ENCODE measurements at regions not wholly inside any gene's neighbourhood (a gene's known extent, or its start where the extent isn't known, plus 50 kb on each side); places are given as distances from the start of the nearest gene placed in this dataset.

DNA sequence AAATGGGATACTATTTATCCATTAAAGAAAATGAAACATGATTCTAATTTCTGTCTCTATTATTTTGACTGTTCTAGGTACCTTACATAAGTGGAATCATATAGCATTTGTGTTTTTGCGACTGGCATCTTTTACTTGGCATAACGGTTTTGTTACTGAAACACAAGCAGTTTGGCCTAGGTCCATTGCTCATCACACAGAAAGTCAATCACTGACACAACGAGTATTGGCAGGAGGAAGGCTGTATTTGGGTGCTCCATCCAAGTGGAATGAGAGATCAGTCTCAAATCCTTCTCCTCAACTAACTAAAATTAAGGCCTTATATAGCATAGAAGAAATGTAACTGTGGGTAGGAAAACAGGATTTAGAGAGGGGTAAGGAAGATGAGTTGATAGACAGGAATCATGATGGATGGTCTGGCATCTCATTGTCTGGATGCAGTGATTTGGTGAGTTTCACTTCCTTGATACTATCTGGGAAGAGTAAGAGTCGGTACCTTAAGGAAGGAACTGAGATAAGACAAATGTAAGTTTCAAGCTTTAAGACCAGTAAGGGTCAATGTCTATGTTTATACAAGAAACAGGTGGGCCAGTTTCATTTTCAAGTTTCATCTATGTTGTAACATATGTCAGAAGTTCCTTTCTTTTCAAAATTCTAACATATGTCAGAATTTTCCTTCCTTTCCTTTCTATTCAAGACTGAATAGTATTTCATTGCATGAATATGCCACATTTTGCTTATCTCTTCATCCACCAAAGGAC lies 276.9 kb upstream of the RAB6C start:
- Histone ChIP-seq H3K36me3 (ENCODE audit: control insufficient read depth in 2 of 2, insufficient read depth in 2 of 2, low read length in 1 of 2) (no peaks in the 10 kb centered on the region), H3K4me1 (ENCODE audit: control insufficient read depth in 2 of 2, insufficient read depth in 2 of 2, low read length in 1 of 2) (peaks cover 0 to 7% of the 10 kb centered on the region in 2 donors), H3K27me3 (ENCODE audit: control insufficient read depth in 1 of 2, insufficient read depth in 2 of 2, low read length in 2 of 2) (no peaks in the 10 kb centered on the region), H3K4me3 (ENCODE audit: low read depth in 1 of 2, low read length in 2 of 2) (no peak overlapping the region), H3K9me3 (ENCODE audit: control insufficient read depth in 2 of 2, insufficient read depth in 1 of 2, low read depth in 1 of 2, low read length in 1 of 2) (no peaks in the 10 kb centered on the region), H3K27ac (ENCODE audit: low read depth in 2 of 2, low read length in 1 of 2) (no peak overlapping the region)
- 81 to 84% methylated on average over 4 of the region's 4 CpGs for WGBS, 2 donors

- peaks cover 0 to 2% of the 10 kb centered on the region in 2 donors for H3K4me1 ChIP-seq (ENCODE audit: control insufficient read depth in 2 of 2, insufficient read depth in 2 of 2, low read length in 1 of 2)
- no peaks in the 10 kb centered on the region for H3K36me3 ChIP-seq (ENCODE audit: control insufficient read depth in 2 of 2, insufficient read depth in 2 of 2, low read length in 1 of 2)
- no peaks in the 10 kb centered on the region for H3K27me3 ChIP-seq (ENCODE audit: control insufficient read depth in 1 of 2, insufficient read depth in 2 of 2, low read length in 2 of 2)
- H3K27ac ChIP-seq (ENCODE audit: low read depth in 2 of 2, low read length in 1 of 2), result no peak overlapping the region
- H3K4me3 ChIP-seq (ENCODE audit: low read depth in 1 of 2, low read length in 2 of 2), result no peak overlapping the region
- 91% methylated on average over 6 of the region's 6 CpGs for WGBS, 2 donors
- no peaks in the 10 kb centered on the region for H3K9me3 ChIP-seq (ENCODE audit: control insufficient read depth in 2 of 2, insufficient read depth in 1 of 2, low read depth in 1 of 2, low read length in 1 of 2)
Measured at GRCh38 chr2:129705085-129705484, 274.4 kb upstream of the RAB6C start.

DNA sequence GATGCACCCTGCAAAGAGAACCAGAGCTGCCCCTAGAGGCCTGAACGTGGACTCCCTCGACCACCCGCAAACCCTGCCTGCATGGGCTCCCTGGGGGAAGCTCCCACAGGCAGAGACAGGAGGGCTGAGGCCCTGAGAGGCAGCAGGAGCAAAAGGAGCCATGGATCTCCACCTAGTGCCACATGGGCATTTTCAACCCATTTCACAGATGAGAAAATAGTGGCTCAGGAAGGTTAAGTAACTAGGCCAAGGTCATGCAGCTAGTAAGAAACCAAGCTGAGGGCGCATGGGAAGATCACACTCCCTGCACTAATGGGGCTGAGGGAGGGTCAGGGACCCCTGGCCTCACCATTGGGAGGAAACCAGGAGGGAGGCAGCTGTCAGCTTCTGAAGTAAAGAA lies 271.7 kb upstream of the RAB6C start:
- no peak overlapping the region for H3K27ac ChIP-seq (ENCODE audit: low read depth in 2 of 2, low read length in 1 of 2)
- 87 to 91% methylated on average over 4 of the region's 4 CpGs for WGBS, 2 donors
- H3K4me3 ChIP-seq (ENCODE audit: low read depth in 1 of 2, low read length in 2 of 2), result no peak overlapping the region
- H3K27me3 ChIP-seq (ENCODE audit: control insufficient read depth in 1 of 2, insufficient read depth in 2 of 2, low read length in 2 of 2), result no peaks in the 10 kb centered on the region
- peaks cover 0 to 7% of the 10 kb centered on the region in 2 donors for H3K4me1 ChIP-seq (ENCODE audit: control insufficient read depth in 2 of 2, insufficient read depth in 2 of 2, low read length in 1 of 2)
- H3K9me3 ChIP-seq (ENCODE audit: control insufficient read depth in 2 of 2, insufficient read depth in 1 of 2, low read depth in 1 of 2, low read length in 1 of 2), result no peaks in the 10 kb centered on the region
- no peaks in the 10 kb centered on the region for H3K36me3 ChIP-seq (ENCODE audit: control insufficient read depth in 2 of 2, insufficient read depth in 2 of 2, low read length in 1 of 2)

GRCh38 chr2:129708221-129708967 lies 271.1 kb upstream of the RAB6C start:
- Histone ChIP-seq H3K27ac (ENCODE audit: low read depth in 2 of 2, low read length in 1 of 2) (no peak overlapping the region), H3K4me1 (ENCODE audit: control insufficient read depth in 2 of 2, insufficient read depth in 2 of 2, low read length in 1 of 2) (peaks cover 0 to 7% of the 10 kb centered on the region in 2 donors), H3K36me3 (ENCODE audit: control insufficient read depth in 2 of 2, insufficient read depth in 2 of 2, low read length in 1 of 2) (no peaks in the 10 kb centered on the region), H3K27me3 (ENCODE audit: control insufficient read depth in 1 of 2, insufficient read depth in 2 of 2, low read length in 2 of 2) (no peaks in the 10 kb centered on the region), H3K9me3 (ENCODE audit: control insufficient read depth in 2 of 2, insufficient read depth in 1 of 2, low read depth in 1 of 2, low read length in 1 of 2) (no peaks in the 10 kb centered on the region), H3K4me3 (ENCODE audit: low read depth in 1 of 2, low read length in 2 of 2) (no peak overlapping the region)
- WGBS, 2 donors, result 85 to 90% methylated on average over 20 of the region's 20 CpGs

DNA sequence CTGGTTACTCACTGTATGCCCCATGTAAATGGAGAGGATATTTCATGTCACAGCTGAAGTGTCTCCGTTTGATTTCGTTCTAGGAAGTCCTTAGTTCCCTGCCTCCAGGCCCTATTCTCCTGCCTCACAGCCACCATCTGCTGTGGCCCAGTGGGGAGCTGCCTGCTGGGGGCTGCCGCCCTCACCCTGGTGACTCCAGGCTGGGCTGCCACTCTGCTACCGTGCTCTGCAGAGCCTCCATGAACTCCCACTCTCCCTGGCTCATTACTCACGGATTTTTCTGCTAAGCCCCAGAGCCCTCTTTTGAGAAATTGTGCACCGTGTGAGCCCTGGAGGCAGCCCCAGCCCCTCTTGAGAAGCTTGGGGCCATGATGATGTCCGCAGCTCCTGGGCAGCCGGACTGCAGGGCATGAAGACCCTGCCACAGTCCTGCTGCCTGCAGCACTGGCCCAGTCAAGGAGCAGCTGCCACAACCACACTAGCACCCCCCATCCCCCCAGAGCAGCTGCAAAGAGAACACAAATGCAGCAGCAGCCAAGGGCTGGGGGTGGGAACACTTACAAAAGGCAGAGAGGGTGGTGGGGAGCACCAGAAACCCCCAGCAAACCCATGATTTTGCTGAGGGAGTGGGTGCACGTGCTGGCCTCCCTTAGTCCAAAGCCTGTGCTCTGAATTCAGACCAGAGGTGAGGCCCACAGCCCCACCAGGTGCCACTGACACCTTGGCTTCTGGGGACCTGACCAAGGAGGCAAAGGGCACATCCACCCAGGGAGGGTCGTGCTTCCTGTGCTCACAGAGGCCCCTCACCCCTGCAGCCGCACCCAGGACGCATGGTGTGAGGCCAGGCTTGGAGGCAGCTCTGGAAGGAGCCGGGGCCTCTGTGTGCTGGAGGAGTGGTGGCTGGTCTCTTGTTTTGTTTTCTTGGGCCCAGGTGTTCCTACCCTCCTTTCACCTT lies 270.2 kb upstream of the RAB6C start:
- H3K27me3 ChIP-seq (ENCODE audit: control insufficient read depth in 1 of 2, insufficient read depth in 2 of 2, low read length in 2 of 2), result no peaks in the 10 kb centered on the region
- no peak overlapping the region for H3K4me3 ChIP-seq (ENCODE audit: low read depth in 1 of 2, low read length in 2 of 2)
- no peak overlapping the region for H3K27ac ChIP-seq (ENCODE audit: low read depth in 2 of 2, low read length in 1 of 2)
- H3K36me3 ChIP-seq (ENCODE audit: control insufficient read depth in 2 of 2, insufficient read depth in 2 of 2, low read length in 1 of 2), result no peaks in the 10 kb centered on the region
- peaks cover 0 to 7% of the 10 kb centered on the region in 2 donors for H3K4me1 ChIP-seq (ENCODE audit: control insufficient read depth in 2 of 2, insufficient read depth in 2 of 2, low read length in 1 of 2)
- 76 to 77% methylated on average over 13 of the region's 13 CpGs for WGBS, 2 donors
- no peaks in the 10 kb centered on the region for H3K9me3 ChIP-seq (ENCODE audit: control insufficient read depth in 2 of 2, insufficient read depth in 1 of 2, low read depth in 1 of 2, low read length in 1 of 2)

GRCh38 chr2:129709956-129710598 lies 269.4 kb upstream of the RAB6C start:
- Histone ChIP-seq H3K27ac (ENCODE audit: low read depth in 2 of 2, low read length in 1 of 2) (no peak overlapping the region), H3K36me3 (ENCODE audit: control insufficient read depth in 2 of 2, insufficient read depth in 2 of 2, low read length in 1 of 2) (no peaks in the 10 kb centered on the region), H3K4me1 (ENCODE audit: control insufficient read depth in 2 of 2, insufficient read depth in 2 of 2, low read length in 1 of 2) (peaks cover 0 to 7% of the 10 kb centered on the region in 2 donors), H3K4me3 (ENCODE audit: low read depth in 1 of 2, low read length in 2 of 2) (no peak overlapping the region), H3K9me3 (ENCODE audit: control insufficient read depth in 2 of 2, insufficient read depth in 1 of 2, low read depth in 1 of 2, low read length in 1 of 2) (no peaks in the 10 kb centered on the region), H3K27me3 (ENCODE audit: control insufficient read depth in 1 of 2, insufficient read depth in 2 of 2, low read length in 2 of 2) (no peaks in the 10 kb centered on the region)
- 77 to 84% methylated on average over 16 of the region's 16 CpGs for WGBS, 2 donors

GRCh38 chr2:129710670-129711495 lies 268.6 kb upstream of the RAB6C start:
- Histone ChIP-seq H3K4me3 (ENCODE audit: low read depth in 1 of 2, low read length in 2 of 2) (no peak overlapping the region), H3K27me3 (ENCODE audit: control insufficient read depth in 1 of 2, insufficient read depth in 2 of 2, low read length in 2 of 2) (no peaks in the 10 kb centered on the region), H3K27ac (ENCODE audit: low read depth in 2 of 2, low read length in 1 of 2) (no peak overlapping the region), H3K4me1 (ENCODE audit: control insufficient read depth in 2 of 2, insufficient read depth in 2 of 2, low read length in 1 of 2) (peaks cover 0 to 7% of the 10 kb centered on the region in 2 donors), H3K9me3 (ENCODE audit: control insufficient read depth in 2 of 2, insufficient read depth in 1 of 2, low read depth in 1 of 2, low read length in 1 of 2) (no peaks in the 10 kb centered on the region), H3K36me3 (ENCODE audit: control insufficient read depth in 2 of 2, insufficient read depth in 2 of 2, low read length in 1 of 2) (no peaks in the 10 kb centered on the region)
- WGBS, 2 donors, result 92 to 93% methylated on average over 31 to 32 of the region's 32 CpGs

DNA sequence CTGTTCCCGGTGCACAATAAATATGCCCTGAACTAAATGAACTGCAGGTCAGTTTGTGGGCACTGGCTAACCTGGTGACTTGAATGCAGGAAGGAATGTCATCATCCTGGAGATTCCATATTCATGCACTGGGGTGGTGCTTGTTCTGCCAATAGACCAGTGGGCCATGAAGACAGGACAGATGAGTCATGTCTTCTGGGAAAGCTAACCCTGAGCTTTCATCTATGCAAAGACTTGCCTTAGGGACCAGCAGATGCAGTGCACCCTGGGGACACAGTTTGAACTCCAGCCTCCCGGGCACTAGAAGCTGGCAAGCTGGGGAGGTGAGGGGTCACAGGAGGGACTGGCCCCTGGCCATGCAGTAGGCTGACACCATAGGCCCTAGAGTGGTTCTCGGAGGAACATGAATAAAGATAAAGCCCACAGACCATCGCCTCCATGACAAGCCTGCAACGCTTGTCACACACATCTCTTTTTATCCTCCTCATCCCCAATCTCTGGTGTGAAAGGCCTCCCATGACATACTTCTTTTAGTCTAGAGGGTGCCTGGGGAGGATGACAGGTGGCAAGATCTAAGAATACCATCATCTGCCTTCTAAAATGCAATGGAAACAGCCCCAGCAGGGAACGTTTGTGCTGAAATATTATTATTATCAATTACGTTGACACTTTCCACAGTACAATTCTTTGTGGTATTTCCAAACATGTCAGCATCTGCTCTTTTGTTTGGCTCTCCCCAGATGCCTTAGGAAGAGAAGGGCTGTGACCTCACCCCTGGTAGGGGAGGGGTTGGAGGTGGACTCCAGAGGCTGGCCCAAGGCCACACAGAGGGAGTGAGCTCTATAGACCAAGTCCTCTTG lies 267.4 kb upstream of the RAB6C start:
- no peaks in the 10 kb centered on the region for H3K27me3 ChIP-seq (ENCODE audit: control insufficient read depth in 1 of 2, insufficient read depth in 2 of 2, low read length in 2 of 2)
- no peaks in the 10 kb centered on the region for H3K9me3 ChIP-seq (ENCODE audit: control insufficient read depth in 2 of 2, insufficient read depth in 1 of 2, low read depth in 1 of 2, low read length in 1 of 2)
- H3K4me3 ChIP-seq (ENCODE audit: low read depth in 1 of 2, low read length in 2 of 2), result no peak overlapping the region
- H3K36me3 ChIP-seq (ENCODE audit: control insufficient read depth in 2 of 2, insufficient read depth in 2 of 2, low read length in 1 of 2), result no peaks in the 10 kb centered on the region
- H3K4me1 ChIP-seq (ENCODE audit: control insufficient read depth in 2 of 2, insufficient read depth in 2 of 2, low read length in 1 of 2), result peaks cover 0 to 7% of the 10 kb centered on the region in 2 donors
- WGBS, 2 donors, result 63 to 64% methylated on average over 7 of the region's 7 CpGs
- no peak overlapping the region for H3K27ac ChIP-seq (ENCODE audit: low read depth in 2 of 2, low read length in 1 of 2)
